HG03095 (cell line): ENCODE measurements at regions not wholly inside any gene's neighbourhood (a gene's known extent, or its start where the extent isn't known, plus 50 kb on each side); places are given as distances from the start of the nearest gene placed in this dataset.
"Not testable (repeated sequence)": the region's sequence is repeated elsewhere in the genome, so short reads cannot be mapped to it uniquely, and the experiment has no call there.

ENCODE experiments used
- ATAC-seq: cut with Tn5 transposase; IDR thresholded peaks from one replicate; pipeline ENCODE4 v1.9.1; 2021; ENCODE audit warnings: moderate library complexity; ENCODE audit not compliant: unreplicated experiment

DNA sequence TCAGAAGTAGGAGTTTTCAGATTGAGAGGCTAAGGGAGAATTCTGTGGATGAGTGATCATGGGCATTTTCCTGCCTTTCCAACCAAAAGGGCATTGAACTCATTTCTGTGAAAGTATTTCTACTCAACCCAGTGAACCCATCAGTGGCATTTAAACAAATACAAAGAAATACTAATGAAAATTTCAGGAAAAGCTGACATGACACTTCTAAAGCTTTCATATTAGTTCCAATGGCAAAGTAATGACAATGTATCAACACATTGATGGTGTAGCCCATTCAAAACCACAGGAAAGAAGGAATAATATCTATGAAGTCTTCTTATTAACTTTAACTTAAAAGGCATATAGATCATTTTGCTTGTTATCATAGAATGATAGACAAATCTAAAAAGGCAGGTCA, 183.5 kb upstream of the ANXA10 start:
- no peak for ATAC-seq

- not testable (repeated sequence) for ATAC-seq
Measured at GRCh38 chr4:167912535-167912934, 179.8 kb upstream of the ANXA10 start.

DNA sequence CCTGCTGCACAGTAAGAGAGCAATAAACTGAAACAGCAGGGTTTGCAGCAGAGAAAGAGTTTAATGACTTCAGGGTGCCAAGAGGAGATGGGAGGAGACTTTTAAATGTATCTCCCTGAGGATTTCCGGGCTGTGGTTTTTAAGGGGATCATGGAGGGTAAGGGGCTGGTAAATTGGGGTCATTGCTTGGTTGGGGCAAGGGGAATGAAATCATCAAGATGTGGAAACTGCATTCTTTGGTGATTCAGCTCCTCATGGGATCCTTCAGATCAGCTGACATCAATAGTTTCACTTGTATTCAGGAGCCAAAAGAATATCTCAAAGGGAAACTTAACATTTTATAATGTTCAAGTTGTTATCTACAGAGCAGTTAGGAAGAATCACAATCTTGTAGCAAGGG, 174.3 kb upstream of the ANXA10 start:
- no peak for ATAC-seq

GRCh38 chr4:167930166-167930565, 162.2 kb upstream of the ANXA10 start:
- ATAC-seq = no peak

GRCh38 chr4:167934216-167934615, 158.1 kb upstream of the ANXA10 start:
- ATAC-seq = no peak

GRCh38 chr4:167939863-167940616, 152.3 kb upstream of the ANXA10 start:
- no peak for ATAC-seq

DNA sequence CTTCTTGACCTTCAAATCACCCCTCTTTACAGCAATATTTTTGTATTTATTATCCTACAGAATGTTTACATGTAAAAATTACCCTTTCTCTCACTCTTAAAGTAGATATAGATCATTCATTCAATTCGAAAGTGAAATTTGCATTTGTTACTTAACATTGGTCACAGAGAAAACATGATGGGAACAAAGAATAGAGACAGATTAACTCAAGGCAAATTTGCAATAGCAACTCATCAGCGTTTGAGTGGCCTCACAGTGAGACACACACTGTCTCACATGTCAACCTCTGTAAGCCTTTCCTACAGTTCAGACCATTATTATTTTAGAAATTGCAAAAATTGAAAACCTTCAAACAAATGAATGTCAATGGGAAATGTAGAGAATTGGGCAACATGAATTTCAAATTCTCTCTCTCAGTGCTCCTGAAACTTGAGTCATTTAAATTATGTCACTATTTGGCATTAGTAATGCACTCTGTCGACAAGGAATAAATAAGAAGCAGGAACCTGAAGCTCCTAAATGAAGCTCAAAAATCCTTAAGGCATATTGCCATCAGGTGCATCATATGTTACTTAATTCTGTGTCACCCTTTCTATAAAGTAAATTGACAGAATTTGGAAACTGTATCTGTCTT, 148.3 kb upstream of the ANXA10 start:
- ATAC-seq = no peak

DNA sequence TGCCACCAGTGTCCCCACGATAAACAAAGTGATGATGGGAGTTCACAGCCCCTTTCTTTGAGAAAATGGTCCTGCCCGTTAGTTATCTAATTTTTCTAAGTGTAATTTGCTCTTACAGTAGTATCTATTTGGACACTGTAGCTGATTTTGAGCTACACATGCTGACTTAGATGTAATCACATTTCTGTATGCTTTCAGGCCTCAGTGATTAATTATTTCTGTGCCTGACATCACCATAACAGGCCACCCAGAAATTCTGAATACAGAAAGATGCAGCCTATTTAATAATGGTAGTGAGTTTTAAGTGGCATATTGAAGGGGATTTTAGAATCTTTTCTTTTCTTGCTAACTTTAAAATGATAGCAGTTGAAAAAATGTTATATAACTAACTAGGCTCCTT, 147.6 kb upstream of the ANXA10 start:
- no peak for ATAC-seq

DNA sequence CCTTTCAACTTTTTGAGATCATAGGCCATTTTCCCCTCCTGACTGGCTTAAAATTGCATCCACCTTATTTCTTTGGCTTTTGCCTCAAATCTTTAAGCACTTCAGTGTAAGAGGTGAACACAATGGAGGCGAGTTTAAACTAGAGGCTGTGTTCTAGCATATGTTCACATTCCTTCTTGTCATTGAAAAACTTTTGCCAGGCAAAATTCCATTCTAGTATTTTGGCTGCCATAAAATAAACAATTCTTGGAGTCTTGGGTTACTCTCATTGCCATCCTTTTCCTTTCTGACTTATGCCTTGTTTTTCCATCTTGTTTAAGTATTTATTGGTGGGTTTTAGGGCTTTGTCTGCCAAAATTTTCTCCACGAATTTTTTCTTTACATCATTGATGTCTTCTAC, 137.3 kb upstream of the ANXA10 start:
- ATAC-seq = no peak

GRCh38 chr4:167956676-167957075, 135.7 kb upstream of the ANXA10 start:
- ATAC-seq = no peak

GRCh38 chr4:167964766-167965373, 127.5 kb upstream of the ANXA10 start:
- ATAC-seq = no peak

GRCh38 chr4:167966143-167966542, 126.2 kb upstream of the ANXA10 start:
- no peak for ATAC-seq

DNA sequence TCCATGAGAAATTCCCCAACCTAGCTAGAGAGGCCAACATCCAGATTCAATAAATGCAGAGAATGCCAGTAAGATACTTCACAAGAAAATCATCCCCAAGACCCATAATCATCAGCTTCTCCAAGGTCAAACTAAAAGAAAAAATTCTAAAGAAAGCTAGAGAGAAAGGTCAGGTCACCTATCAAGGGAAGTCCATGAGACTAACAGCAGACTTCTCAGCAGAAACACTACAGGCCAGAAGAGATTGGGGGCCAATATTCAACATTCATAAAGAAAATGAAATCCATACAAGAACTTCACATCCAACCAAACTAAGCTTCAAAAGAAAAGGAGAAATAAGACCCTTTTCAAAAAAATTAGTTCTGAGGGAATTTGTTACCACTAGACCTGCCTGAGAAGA, 118.8 kb upstream of the ANXA10 start:
- no peak for ATAC-seq

DNA sequence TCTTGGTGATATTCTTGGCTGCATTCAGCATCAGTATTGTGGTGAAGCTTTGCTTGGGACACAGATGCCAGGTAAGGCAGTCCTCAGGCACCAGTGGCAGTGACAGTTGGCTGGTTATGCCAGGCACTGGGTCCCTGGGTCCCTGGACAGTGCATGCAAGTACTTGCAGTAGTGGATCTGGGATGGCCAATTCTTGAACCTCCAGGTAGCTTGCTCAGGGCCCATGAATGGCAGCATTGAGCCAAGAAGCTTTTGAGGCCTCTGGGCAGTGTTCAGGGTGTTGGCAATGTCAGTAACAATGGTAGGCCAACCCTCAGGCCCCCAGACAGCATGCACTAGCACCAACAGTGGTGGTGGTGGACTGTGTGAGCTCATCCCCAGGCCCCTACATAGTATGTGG, 106.8 kb upstream of the ANXA10 start:
- no peak for ATAC-seq

DNA sequence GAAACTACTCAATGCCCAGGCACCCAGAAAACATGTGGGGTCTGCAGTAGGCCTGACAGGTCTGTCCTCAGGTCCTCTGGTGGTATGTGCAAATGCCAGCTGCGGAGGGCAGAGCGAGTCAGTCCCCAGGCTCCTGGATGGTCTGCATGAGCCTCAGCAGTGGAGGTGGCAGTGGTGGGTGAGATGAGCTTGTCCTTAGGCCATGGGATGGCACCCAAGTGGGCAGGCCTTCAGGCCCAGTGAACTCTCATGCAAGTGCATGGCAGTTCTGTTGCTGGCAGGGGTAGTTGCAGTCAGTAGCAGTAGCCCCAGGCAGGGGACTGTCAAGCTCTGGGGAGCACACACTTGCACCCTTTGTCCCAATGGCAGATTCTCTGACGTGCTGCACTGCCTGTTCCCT, 106.3 kb upstream of the ANXA10 start:
- no peak for ATAC-seq

DNA sequence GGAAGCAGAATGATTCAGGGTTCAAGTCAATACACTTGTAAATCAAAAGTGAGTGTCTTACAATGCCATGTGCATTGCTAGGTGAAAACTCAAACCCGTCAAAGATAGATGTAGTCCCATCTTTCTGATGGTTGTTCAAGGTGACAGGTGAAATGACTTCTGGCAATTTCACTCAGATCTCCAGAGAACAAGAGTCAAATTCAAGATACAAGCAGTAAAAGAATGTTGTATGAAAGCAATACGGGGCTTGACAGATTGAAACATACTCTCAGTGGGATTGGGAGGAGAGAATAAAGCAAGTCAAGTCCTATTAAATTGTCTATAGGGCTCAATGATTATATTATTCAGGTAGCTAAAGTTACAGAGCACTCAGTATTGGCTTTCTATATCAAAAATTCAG, 105.1 kb upstream of the ANXA10 start:
- no peak for ATAC-seq

- no peak for ATAC-seq
Measured at GRCh38 chr4:167989815-167990214, 102.5 kb upstream of the ANXA10 start.

DNA sequence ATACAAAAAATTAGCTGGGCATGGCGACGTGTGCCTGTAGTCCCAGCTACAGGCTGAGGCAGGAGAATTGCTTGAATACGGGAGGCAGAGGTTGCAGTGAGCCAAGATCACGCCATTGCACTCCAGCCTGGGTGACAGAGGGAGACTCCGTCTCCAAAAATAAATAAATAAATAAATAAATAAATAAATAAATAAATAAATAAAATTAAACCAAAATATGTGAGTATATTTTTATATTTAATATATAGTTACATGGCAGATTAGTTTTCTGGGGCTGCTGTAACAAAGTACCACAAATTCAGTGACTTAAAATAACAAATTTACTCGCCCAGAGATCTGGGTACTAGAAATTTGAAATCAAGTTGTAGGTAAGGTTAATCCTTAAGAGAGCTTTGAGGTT, 84.2 kb upstream of the ANXA10 start:
- not testable (repeated sequence) for ATAC-seq

DNA sequence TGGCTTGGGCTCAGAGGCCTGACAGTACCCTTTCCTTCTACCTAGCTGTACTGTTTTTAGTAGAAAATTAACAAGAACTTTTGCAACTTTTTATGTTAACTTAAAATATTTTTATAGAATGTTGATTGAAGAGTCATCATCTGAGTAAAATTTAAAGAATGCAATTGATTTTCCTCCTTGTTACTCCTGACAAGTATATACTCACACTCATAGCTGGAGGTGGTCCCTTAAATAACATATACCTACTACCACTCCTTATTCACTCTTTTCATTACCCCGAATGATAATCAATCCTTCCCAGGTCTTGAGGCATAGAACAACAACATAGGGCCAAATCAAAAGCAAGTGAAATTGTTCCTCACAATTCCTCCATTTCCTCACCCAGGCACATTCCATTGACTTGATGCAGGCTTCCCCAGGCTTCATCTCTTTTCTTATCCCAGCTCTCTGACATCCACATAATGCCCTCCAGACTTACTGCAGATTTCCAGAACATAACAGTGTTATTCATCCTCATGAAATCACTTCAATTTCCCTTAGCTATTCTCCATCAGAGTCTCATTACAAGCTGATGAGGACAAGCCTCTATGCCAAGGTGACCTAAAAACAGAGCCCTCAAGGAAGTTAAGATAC, 73.2 kb upstream of the ANXA10 start:
- no peak for ATAC-seq

DNA sequence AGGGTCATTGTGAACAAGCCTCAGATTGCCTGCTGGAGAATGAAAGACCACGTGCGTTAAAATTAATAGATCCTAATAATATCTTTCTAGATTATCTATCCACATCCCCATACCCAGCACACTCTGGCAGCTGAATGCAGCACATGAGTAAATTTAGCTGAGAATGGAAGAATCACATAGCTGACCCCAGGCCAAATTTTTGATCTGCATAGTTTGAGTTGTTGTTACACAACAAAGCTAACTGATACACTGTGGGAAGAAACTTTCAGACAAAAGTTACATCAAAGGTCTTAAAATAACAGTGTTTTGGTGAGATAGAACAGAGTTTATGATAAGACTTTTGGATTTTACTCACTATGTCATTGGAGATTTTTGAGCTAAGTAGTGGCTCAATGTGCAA, 72.4 kb upstream of the ANXA10 start:
- no peak for ATAC-seq

DNA sequence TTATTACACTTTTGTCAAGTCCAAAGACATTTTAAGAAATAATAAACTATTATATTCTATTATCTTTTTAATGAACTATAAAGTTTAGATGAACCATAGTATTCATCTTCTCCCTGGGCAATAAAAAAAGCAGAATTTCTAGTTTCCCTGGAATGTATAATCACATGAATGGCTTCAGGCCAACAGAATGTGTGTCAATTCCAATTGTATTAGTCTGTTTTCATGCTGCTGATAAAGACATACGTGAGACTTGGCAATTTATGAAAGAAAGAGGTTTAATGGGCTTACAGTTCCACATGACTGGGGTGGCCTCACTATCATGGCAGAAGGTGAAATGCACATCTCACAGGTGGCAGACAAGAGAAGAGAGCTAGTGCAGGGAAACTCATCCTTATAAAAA, 70.7 kb upstream of the ANXA10 start:
- no peak for ATAC-seq

DNA sequence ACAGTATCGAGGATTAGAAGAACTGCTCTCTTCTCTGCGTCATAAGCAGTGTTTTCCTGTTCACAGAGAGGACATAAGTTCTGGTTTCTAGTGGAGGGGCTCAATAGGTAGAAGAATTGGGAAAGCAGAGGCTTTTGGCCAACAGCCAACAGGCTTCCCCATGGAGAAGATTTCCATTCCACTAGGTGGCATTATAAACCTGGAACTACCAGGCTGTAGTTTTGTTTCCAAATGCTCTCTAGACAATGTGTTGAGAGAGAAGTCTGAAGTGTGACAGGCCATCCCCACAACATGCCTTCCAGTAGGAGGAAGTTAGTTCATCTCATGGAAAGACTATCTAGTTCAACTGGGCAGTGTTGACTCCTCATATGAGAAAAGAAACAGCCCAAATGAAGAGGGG, 63.8 kb upstream of the ANXA10 start:
- no peak for ATAC-seq
